Parathyroid adenoma (tissue), 2 donors: ENCODE measurements at regions not wholly inside any gene's neighbourhood (a gene's known extent, or its start where the extent isn't known, plus 50 kb on each side); places are given as distances from the start of the nearest gene placed in this dataset.
A peak's percentile ranks its signal among the peaks of the same experiment; 100 is the strongest.

ENCODE experiments used
- H2AFZ ChIP-seq: fragments of 300-600 bp; sonication (generic); one replicate; pipeline ENCODE4 v1.7.0; 2017; ENCODE audit warnings: antibody characterized with exemption, mild to moderate bottlenecking
- H3K27ac ChIP-seq: fragments of 300-600 bp; sonication (generic); one replicate; pipeline ENCODE4 v1.7.0; 2017
- H3K27me3 ChIP-seq: fragments of 300-600 bp; sonication (generic); one replicate; pipeline ENCODE4 v1.7.0; 2017; ENCODE audit warnings: low read length; ENCODE audit not compliant: control insufficient read depth, insufficient read depth
- H3K36me3 ChIP-seq: fragments of 300-600 bp; sonication (generic); one replicate; pipeline ENCODE4 v1.7.0; 2017; ENCODE audit warnings: low read length; ENCODE audit not compliant: control insufficient read depth, insufficient read depth
- H3K4me1 ChIP-seq: fragments of 300-600 bp; sonication (generic); one replicate; pipeline ENCODE4 v1.7.0; 2017; ENCODE audit warnings: control low read depth
- H3K4me2 ChIP-seq: fragments of 300-600 bp; sonication (generic); one replicate; pipeline ENCODE4 v1.7.0; 2017; ENCODE audit warnings: low read length
- H3K4me3 ChIP-seq: fragments of 300-600 bp; sonication (generic); one replicate; pipeline ENCODE4 v1.7.0; 2017; ENCODE audit warnings: low read depth, low read length
- H3K79me2 ChIP-seq: fragments of 300-600 bp; sonication (generic); one replicate; pipeline ENCODE4 v1.7.0; 2017; ENCODE audit warnings: control low read depth
- H3K9ac ChIP-seq: fragments of 300-600 bp; sonication (generic); one replicate; pipeline ENCODE4 v1.7.0; 2017; ENCODE audit warnings: mild to moderate bottlenecking
- H3K9me3 ChIP-seq: fragments of 300-600 bp; sonication (generic); one replicate; pipeline ENCODE4 v1.7.0; 2017; ENCODE audit warnings: low read length; ENCODE audit not compliant: control insufficient read depth
- CTCF ChIP-seq: fragments of 300-600 bp; sonication (generic); IDR thresholded peaks from one replicate; pipeline ENCODE4 v1.7.0; 2017; ENCODE audit warnings: antibody characterized with exemption, mild to moderate bottlenecking
- donor health status: primary hyperparathyroidism.

GRCh38 chr1:181149326-181150125 lies 61.0 kb downstream of the IER5 start:
- H3K9me3 ChIP-seq = no peaks in the 10 kb centered on the region
- H3K27ac ChIP-seq = no peak overlapping the region

GRCh38 chr1:181150273-181150672 lies 61.8 kb downstream of the IER5 start:
- Histone ChIP-seq H3K27ac (no peak overlapping the region), H3K9me3 (no peaks in the 10 kb centered on the region), H3K4me2 (no peak overlapping the region), H3K27me3 (no peaks in the 10 kb centered on the region), H3K79me2 (no peaks in the 10 kb centered on the region), H3K36me3 (no peaks in the 10 kb centered on the region), H3K4me3 (no peak overlapping the region), H3K4me1 (peaks cover 10% of the 10 kb centered on the region), H3K9ac (no peak overlapping the region), H2AFZ (no peak overlapping the region)
- no peak for TF ChIP-seq CTCF

More at GRCh38 chr1:181149326-181150125, 61.0 kb downstream of the IER5 start:
- TF ChIP-seq CTCF = no peak
- Histone ChIP-seq H3K4me3 (no peak overlapping the region), H3K4me1 (peaks cover 10% of the 10 kb centered on the region), H2AFZ (no peak overlapping the region), H3K79me2 (no peaks in the 10 kb centered on the region), H3K4me2 (no peak overlapping the region), H3K36me3 (no peaks in the 10 kb centered on the region), H3K27me3 (no peaks in the 10 kb centered on the region), H3K9ac (no peak overlapping the region)

GRCh38 chr1:181150842-181151241 lies 62.3 kb downstream of the IER5 start:
- no peak overlapping the region for H3K27ac ChIP-seq
- no peak for TF ChIP-seq CTCF
- no peak overlapping the region for H3K4me3 ChIP-seq
- H3K4me2 ChIP-seq = no peak overlapping the region
- no peaks in the 10 kb centered on the region for H3K27me3 ChIP-seq
- no peaks in the 10 kb centered on the region for H3K36me3 ChIP-seq
- no peak overlapping the region for H2AFZ ChIP-seq
- no peak overlapping the region for H3K9ac ChIP-seq
- H3K9me3 ChIP-seq = no peaks in the 10 kb centered on the region
- peaks cover 10% of the 10 kb centered on the region for H3K4me1 ChIP-seq
- no peaks in the 10 kb centered on the region for H3K79me2 ChIP-seq

GRCh38 chr1:181151378-181152326 lies 63.2 kb downstream of the IER5 start:
- H3K36me3 ChIP-seq = no peaks in the 10 kb centered on the region
- H2AFZ ChIP-seq = no peak overlapping the region
- no peaks in the 10 kb centered on the region for H3K9me3 ChIP-seq
- no peaks in the 10 kb centered on the region for H3K79me2 ChIP-seq
- TF ChIP-seq CTCF = no peak
- H3K9ac ChIP-seq = no peak overlapping the region
- peak overlapping the region; percentile 27 for H3K27ac ChIP-seq
- no peak overlapping the region for H3K4me3 ChIP-seq
- H3K4me1 ChIP-seq = peaks cover 10% of the 10 kb centered on the region
- no peaks in the 10 kb centered on the region for H3K27me3 ChIP-seq
- H3K4me2 ChIP-seq = peak overlapping the region; percentile 2
